Parathyroid adenoma (tissue), 2 donors: ENCODE measurements at regions not wholly inside any gene's neighbourhood (a gene's known extent, or its start where the extent isn't known, plus 50 kb on each side); places are given as distances from the start of the nearest gene placed in this dataset.
"Not testable (repeated sequence)": the region's sequence is repeated elsewhere in the genome, so short reads cannot be mapped to it uniquely, and the experiment has no call there.

Experiments used
- H2AFZ ChIP-seq: fragments of 300-600 bp; sonication (generic); one replicate; pipeline ENCODE4 v1.7.0; 2017; ENCODE audit warnings: antibody characterized with exemption, mild to moderate bottlenecking
- H3K27ac ChIP-seq: fragments of 300-600 bp; sonication (generic); one replicate; pipeline ENCODE4 v1.7.0; 2017
- H3K27me3 ChIP-seq: fragments of 300-600 bp; sonication (generic); one replicate; pipeline ENCODE4 v1.7.0; 2017; ENCODE audit warnings: low read length; ENCODE audit not compliant: control insufficient read depth, insufficient read depth
- H3K36me3 ChIP-seq: fragments of 300-600 bp; sonication (generic); one replicate; pipeline ENCODE4 v1.7.0; 2017; ENCODE audit warnings: low read length; ENCODE audit not compliant: control insufficient read depth, insufficient read depth
- H3K4me1 ChIP-seq: fragments of 300-600 bp; sonication (generic); one replicate; pipeline ENCODE4 v1.7.0; 2017; ENCODE audit warnings: control low read depth
- H3K4me2 ChIP-seq: fragments of 300-600 bp; sonication (generic); one replicate; pipeline ENCODE4 v1.7.0; 2017; ENCODE audit warnings: low read length
- H3K4me3 ChIP-seq: fragments of 300-600 bp; sonication (generic); one replicate; pipeline ENCODE4 v1.7.0; 2017; ENCODE audit warnings: low read depth, low read length
- H3K79me2 ChIP-seq: fragments of 300-600 bp; sonication (generic); one replicate; pipeline ENCODE4 v1.7.0; 2017; ENCODE audit warnings: control low read depth
- H3K9ac ChIP-seq: fragments of 300-600 bp; sonication (generic); one replicate; pipeline ENCODE4 v1.7.0; 2017; ENCODE audit warnings: mild to moderate bottlenecking
- H3K9me3 ChIP-seq: fragments of 300-600 bp; sonication (generic); one replicate; pipeline ENCODE4 v1.7.0; 2017; ENCODE audit warnings: low read length; ENCODE audit not compliant: control insufficient read depth
- CTCF ChIP-seq: fragments of 300-600 bp; sonication (generic); IDR thresholded peaks from one replicate; pipeline ENCODE4 v1.7.0; 2017; ENCODE audit warnings: antibody characterized with exemption, mild to moderate bottlenecking
- donor health status: primary hyperparathyroidism.

DNA sequence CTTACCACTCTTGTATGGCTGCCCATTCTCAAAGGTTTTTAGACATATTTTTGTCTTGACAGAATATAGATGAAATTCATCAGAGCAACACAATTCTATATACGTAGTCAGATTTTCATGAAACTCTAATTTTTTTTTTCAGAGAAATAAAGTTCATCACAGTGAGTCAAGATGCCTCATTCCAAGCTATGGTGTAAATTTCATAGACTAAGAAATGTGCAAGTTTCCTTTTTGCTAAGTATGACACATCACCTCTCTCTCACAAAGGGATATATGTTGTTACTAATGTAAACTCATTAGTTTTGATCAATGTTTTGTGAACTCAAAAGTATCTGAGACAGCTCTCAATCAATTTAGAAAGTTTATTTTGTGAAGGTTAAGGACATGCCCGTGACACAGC lies 60.4 kb upstream of the ATXN3L start:
- no peak for TF ChIP-seq CTCF
- Histone ChIP-seq H3K79me2 (no peaks in the 10 kb centered on the region), H3K4me3 (no peak overlapping the region), H3K9me3 (no peaks in the 10 kb centered on the region), H3K4me1 (no peaks in the 10 kb centered on the region), H3K27ac (no peak overlapping the region), H2AFZ (no peak overlapping the region), H3K27me3 (no peaks in the 10 kb centered on the region), H3K4me2 (no peak overlapping the region), H3K9ac (no peak overlapping the region), H3K36me3 (no peaks in the 10 kb centered on the region)

- not testable (repeated sequence) for H3K4me3 ChIP-seq, H3K9me3 ChIP-seq, H3K4me1 ChIP-seq, H3K79me2 ChIP-seq, H3K27ac ChIP-seq, H3K27me3 ChIP-seq, H3K9ac ChIP-seq, H3K4me2 ChIP-seq, H2AFZ ChIP-seq, H3K36me3 ChIP-seq
Measured at GRCh38 chrX:13378562-13379518, 59.0 kb upstream of the ATXN3L start.

DNA sequence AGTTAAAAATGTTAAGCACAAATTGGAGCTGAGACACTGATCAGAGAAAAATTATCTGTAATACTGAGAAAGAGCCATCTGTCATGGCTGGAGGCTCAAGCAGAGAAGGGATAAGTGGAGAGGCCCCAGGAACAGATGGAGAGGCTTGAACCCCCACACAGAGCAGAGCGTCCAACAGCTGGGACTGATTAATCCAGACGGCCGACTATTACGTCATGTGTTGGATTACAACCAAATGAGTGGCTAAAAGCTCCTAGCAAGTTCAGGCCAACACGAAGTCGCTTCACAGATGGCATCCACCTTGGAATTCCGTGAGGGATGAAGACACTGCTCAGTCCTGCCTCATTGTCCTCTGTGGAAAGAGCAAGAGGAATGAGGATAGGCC lies 57.7 kb upstream of the ATXN3L start:
- no peaks in the 10 kb centered on the region for H3K36me3 ChIP-seq
- H3K4me1 ChIP-seq, result no peaks in the 10 kb centered on the region
- no peak overlapping the region for H3K9ac ChIP-seq
- H3K27ac ChIP-seq, result no peak overlapping the region
- H2AFZ ChIP-seq, result no peak overlapping the region
- no peak overlapping the region for H3K4me3 ChIP-seq
- H3K27me3 ChIP-seq, result no peaks in the 10 kb centered on the region
- TF ChIP-seq CTCF, result no peak
- H3K79me2 ChIP-seq, result no peaks in the 10 kb centered on the region
- no peaks in the 10 kb centered on the region for H3K9me3 ChIP-seq
- H3K4me2 ChIP-seq, result no peak overlapping the region

- TF ChIP-seq CTCF, result no peak
- Histone ChIP-seq H3K27ac (no peak overlapping the region), H3K36me3 (no peaks in the 10 kb centered on the region), H3K79me2 (no peaks in the 10 kb centered on the region), H2AFZ (no peak overlapping the region), H3K9ac (no peak overlapping the region), H3K4me1 (no peaks in the 10 kb centered on the region), H3K4me2 (no peak overlapping the region), H3K4me3 (no peak overlapping the region), H3K9me3 (no peaks in the 10 kb centered on the region), H3K27me3 (no peaks in the 10 kb centered on the region)
Measured at GRCh38 chrX:13376857-13377549, 57.1 kb upstream of the ATXN3L start.

DNA sequence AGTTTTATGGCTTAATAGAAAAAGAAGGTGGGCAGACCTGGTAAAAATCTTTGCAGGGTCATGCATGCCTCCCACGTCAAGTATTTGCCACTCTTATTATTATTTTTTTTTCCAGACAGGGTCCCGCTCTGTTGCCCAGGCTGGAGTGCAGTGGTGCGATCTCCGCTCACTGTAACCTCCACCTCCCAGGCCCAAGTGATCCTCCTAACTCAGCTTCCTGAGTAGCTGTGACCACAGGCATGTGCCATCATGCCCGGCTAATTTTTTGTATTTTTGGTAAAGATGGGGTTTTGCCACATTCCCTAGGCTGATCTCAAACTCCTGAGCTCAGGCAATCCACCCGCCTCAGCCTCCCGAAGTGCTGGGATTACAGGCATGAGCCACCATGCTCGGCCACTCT lies 55.7 kb upstream of the ATXN3L start:
- H3K79me2 ChIP-seq, H3K9me3 ChIP-seq, H3K4me1 ChIP-seq, H3K36me3 ChIP-seq, H3K4me2 ChIP-seq, H3K4me3 ChIP-seq, H3K27me3 ChIP-seq, H3K27ac ChIP-seq, H2AFZ ChIP-seq, H3K9ac ChIP-seq: not testable (repeated sequence)
